Right lung (tissue), 2 donors: ENCODE measurements at regions not wholly inside any gene's neighbourhood (a gene's known extent, or its start where the extent isn't known, plus 50 kb on each side); places are given as distances from the start of the nearest gene placed in this dataset.
"Not testable (repeated sequence)": the region's sequence is repeated elsewhere in the genome, so short reads cannot be mapped to it uniquely, and the experiment has no call there.

Experiments used
- DNase-seq, 2 donors: peaks; one replicate each; pipeline ENCODE4 v3.0.0-alpha.2; 2013

- DNase-seq = no peak
Observed at GRCh38 chr18:55737266-55737665, 149.3 kb upstream of the TCF4 start.

- no peak for DNase-seq
Observed at GRCh38 chr18:55735969-55736368, 148.0 kb upstream of the TCF4 start.

GRCh38 chr18:55735199-55735855 is 147.3 kb upstream of the TCF4 start:
- DNase-seq = no peak

- DNase-seq = no peak
Observed at GRCh38 chr18:55732227-55733106, 144.5 kb upstream of the TCF4 start.

- no peak for DNase-seq
Observed at GRCh38 chr18:55731594-55732042, 143.6 kb upstream of the TCF4 start.

- not testable (repeated sequence) for DNase-seq
Observed at GRCh38 chr18:55721006-55721405, 133.0 kb upstream of the TCF4 start.

- no peak for DNase-seq
Observed at GRCh38 chr18:55713707-55714106, 125.7 kb upstream of the TCF4 start.

GRCh38 chr18:55706898-55707297 is 118.9 kb upstream of the TCF4 start:
- no peak for DNase-seq

GRCh38 chr18:55699233-55699765 is 111.3 kb upstream of the TCF4 start:
- DNase-seq = no peak

- no peak for DNase-seq
Observed at GRCh38 chr18:55696811-55697210, 108.8 kb upstream of the TCF4 start.

GRCh38 chr18:55695091-55695490 is 107.1 kb upstream of the TCF4 start:
- DNase-seq = no peak

GRCh38 chr18:55694291-55694690 is 106.3 kb upstream of the TCF4 start:
- no peak for DNase-seq

GRCh38 chr18:55688030-55688429 is 100.0 kb upstream of the TCF4 start:
- no peak for DNase-seq

- DNase-seq = no peak
Observed at GRCh38 chr18:55687106-55687505, 99.1 kb upstream of the TCF4 start.

- DNase-seq = no peak
Observed at GRCh38 chr18:55685638-55686037, 97.6 kb upstream of the TCF4 start.

- no peak for DNase-seq
Observed at GRCh38 chr18:55672574-55673361, 84.8 kb upstream of the TCF4 start.

GRCh38 chr18:55665506-55665905 is 77.5 kb upstream of the TCF4 start:
- DNase-seq = no peak

- not testable (repeated sequence) for DNase-seq
Observed at GRCh38 chr18:55664758-55665400, 76.9 kb upstream of the TCF4 start.

- no peak for DNase-seq
Observed at GRCh38 chr18:55663891-55664290, 75.9 kb upstream of the TCF4 start.

GRCh38 chr18:55658598-55658997 is 70.6 kb upstream of the TCF4 start:
- DNase-seq = no peak

- no peak for DNase-seq
Observed at GRCh38 chr18:55657572-55658331, 69.8 kb upstream of the TCF4 start.
